Spleen (tissue), 11 donors: ENCODE measurements at regions not wholly inside any gene's neighbourhood (a gene's known extent, or its start where the extent isn't known, plus 50 kb on each side); places are given as distances from the start of the nearest gene placed in this dataset.

Source experiments
- DNase-seq: peaks from one replicate; pipeline ENCODE4 v3.0.0-alpha.2; 2020
- H3K27ac ChIP-seq, 8 donors: fragments of 200-600 bp; sonication (generic) in 7 of 8; 1 replicate in 4 of 8; 2 replicates in 4 of 8; pipeline versions ENCODE4 v1.5.0 to v1.8.0; 2016 to 2021; ENCODE audit warnings: inconsistent platforms in 4 of 8, mild to moderate bottlenecking in 4 of 8, moderate library complexity in 1 of 8
- H3K27me3 ChIP-seq, 7 donors: fragments of 200-600 bp; sonication (generic) in 6 of 7; replicated peaks in 1 of 7; 1 replicate in 4 of 7; 2 replicates in 3 of 7; pipeline versions ENCODE4 v1.5.0 to v1.8.0; 2016 to 2021; ENCODE audit warnings: inconsistent platforms in 3 of 7, mild to moderate bottlenecking in 1 of 7
- H3K36me3 ChIP-seq, 6 donors: fragments of 200-600 bp; sonication (generic) in 5 of 6; 1 replicate in 4 of 6; 2 replicates in 2 of 6; pipeline versions ENCODE4 v1.5.0 to v1.8.0; 2016 to 2021; ENCODE audit warnings: inconsistent platforms in 2 of 6
- H3K4me1 ChIP-seq, 6 donors: fragments of 200-600 bp; sonication (generic) in 5 of 6; 1 replicate in 3 of 6; 2 replicates in 3 of 6; pipeline versions ENCODE4 v1.5.0 to v1.8.0; 2016 to 2021; ENCODE audit warnings: inconsistent platforms in 3 of 6
- H3K4me3 ChIP-seq, 8 donors: fragments of 200-600 bp; sonication (generic) in 7 of 8; 1 replicate in 4 of 8; 2 replicates in 4 of 8; pipeline versions ENCODE4 v1.5.0 to v1.8.0; 2016 to 2021; ENCODE audit warnings: inconsistent platforms in 4 of 8, mild to moderate bottlenecking in 4 of 8, moderate library complexity in 2 of 8
- H3K9me3 ChIP-seq, 8 donors: fragments of 200-600 bp; sonication (generic) in 7 of 8; 1 replicate in 4 of 8; 2 replicates in 4 of 8; pipeline versions ENCODE4 v1.5.0 to v1.8.0; 2016 to 2021; ENCODE audit warnings: inconsistent platforms in 4 of 8
- POLR2A ChIP-seq, 3 donors: fragments of 450-650 bp; IDR thresholded peaks; one replicate each; pipeline ENCODE4 v1.5.1; 2017; ENCODE audit warnings: antibody characterized with exemption in 3 of 3, mild to moderate bottlenecking in 1 of 3
- POLR2AphosphoS5 ChIP-seq, 3 donors: sonication (generic); formaldehyde crosslinking; IDR thresholded peaks; one replicate each; pipeline ENCODE4 v1.5.1; 2017; ENCODE audit warnings: antibody characterized with exemption in 3 of 3
- WGBS, 5 donors: extraction: QIAGEN DNeasy Blood & Tissue Kit in 3 of 5; methylation state at CpG; one replicate each; pipeline versions ENCODE4 v1.1.5 to v1.1.7; 2013 to 2018; 5-methylcytosine and 5-hydroxymethylcytosine counted together
- intact Hi-C: fragments of 100-400 bp; cut with DNase I; formaldehyde crosslinking; loops from one replicate; pipeline ENCODE4 v1.15.0; 2023; ENCODE audit warnings: low total_unique reads
- TF ChIP-seq, protein P1 (sequence below), 11 experiments: fragments of 200-600 bp in 7 of 11; fragments of 450-650 bp in 4 of 11; sonication (generic) in 4 of 11; IDR thresholded peaks in 8 of 11; conservative IDR thresholded peaks in 3 of 11; 1 replicate in 7 of 11; 2 replicates in 4 of 11; pipeline versions ENCODE4 v1.4.0 to v1.8.0; 2016 to 2021; ENCODE audit warnings: antibody characterized with exemption in 11 of 11, inconsistent platforms in 4 of 11, mild to moderate bottlenecking in 1 of 11
- donor health status: healthy with polysubstance abuse.
- donor health status: DM: no; HTN: no; CAD: no; lungs with moderate emphysema.
- donor health status: DM: no; HTN: no; CAD: no.
- donor health status: Bipolar disorder and iron deficiency.
- donor health status: healthy.
- donor health status: DM: no; HTN: no; CAD: no.
- donor health status: DM: yes; HTN: yes; CAD: no.

DNA sequence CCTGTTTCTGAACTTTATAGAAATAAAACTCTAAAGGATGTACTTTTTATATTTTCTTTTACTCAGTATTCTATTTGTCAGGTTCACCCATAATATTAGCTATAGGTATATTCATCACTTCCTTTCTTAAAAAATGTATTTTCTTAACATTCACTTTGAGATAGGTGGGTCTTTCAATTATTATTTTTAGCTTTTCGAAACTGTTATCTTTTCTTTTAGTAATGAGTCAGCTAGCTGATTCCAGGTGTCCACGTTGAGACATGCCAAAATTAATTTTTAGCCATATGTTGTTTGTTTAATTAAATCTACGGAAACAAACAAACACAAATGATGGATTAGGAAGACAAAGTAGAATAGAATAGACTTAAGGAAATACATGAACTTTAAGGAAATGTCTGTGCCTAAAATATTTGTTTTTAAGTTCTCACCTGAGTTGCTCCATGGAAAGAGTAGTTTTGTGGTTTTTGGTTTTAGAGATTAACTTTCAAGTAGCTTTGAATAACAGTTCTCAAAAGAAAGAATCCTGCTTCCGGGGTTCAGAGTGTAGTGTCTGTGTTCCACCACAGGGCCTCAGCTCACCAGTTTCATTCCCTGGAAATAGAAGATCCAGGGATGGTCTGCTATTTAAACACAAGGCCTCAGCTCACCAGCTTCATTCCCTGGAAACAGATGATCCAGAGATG lies 435.0 kb downstream of the HAO1 start:
- no peaks in the 10 kb centered on the region for H3K9me3 ChIP-seq
- no peaks in the 10 kb centered on the region for H3K36me3 ChIP-seq
- no peaks in the 10 kb centered on the region for H3K27me3 ChIP-seq
- no peak overlapping the region for H3K4me3 ChIP-seq
- no peak for DNase-seq
- 76 to 84% (median 77%) methylated on average over 4 of the region's 4 CpGs for WGBS, 5 donors
- no peaks in the 10 kb centered on the region for H3K4me1 ChIP-seq
- no peak overlapping the region for H3K27ac ChIP-seq
- intact Hi-C loops, result no loop called here
- TF ChIP-seq, protein P1, sequence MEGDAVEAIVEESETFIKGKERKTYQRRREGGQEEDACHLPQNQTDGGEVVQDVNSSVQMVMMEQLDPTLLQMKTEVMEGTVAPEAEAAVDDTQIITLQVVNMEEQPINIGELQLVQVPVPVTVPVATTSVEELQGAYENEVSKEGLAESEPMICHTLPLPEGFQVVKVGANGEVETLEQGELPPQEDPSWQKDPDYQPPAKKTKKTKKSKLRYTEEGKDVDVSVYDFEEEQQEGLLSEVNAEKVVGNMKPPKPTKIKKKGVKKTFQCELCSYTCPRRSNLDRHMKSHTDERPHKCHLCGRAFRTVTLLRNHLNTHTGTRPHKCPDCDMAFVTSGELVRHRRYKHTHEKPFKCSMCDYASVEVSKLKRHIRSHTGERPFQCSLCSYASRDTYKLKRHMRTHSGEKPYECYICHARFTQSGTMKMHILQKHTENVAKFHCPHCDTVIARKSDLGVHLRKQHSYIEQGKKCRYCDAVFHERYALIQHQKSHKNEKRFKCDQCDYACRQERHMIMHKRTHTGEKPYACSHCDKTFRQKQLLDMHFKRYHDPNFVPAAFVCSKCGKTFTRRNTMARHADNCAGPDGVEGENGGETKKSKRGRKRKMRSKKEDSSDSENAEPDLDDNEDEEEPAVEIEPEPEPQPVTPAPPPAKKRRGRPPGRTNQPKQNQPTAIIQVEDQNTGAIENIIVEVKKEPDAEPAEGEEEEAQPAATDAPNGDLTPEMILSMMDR (IDR thresholded peaks at IDR 0.05 in 8 of 11, conservative IDR thresholded peaks at IDR 0.05 in 3 of 11), result no peak
- TF ChIP-seq POLR2A (IDR thresholded peaks at IDR 0.05) (no peak), POLR2AphosphoS5 (IDR thresholded peaks at IDR 0.05) (no peak)

DNA sequence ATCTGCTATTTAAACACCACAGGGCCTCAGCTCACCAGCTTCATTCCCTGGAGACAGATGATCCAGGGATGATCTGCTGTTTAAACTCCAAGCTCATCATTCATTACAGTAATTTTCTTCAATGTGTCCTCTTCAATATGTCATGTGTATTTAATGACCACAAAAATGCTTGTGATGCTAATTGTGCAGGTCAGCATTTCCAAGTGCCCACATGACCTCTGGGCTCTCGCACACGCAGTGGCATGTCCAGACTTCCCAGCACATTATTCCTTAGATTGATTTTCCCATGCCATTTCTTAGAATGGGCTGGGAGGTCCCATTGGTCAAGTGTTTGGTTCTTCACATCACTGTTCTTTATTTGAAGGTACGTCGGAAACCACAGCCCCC lies 434.4 kb downstream of the HAO1 start:
- intact Hi-C loops, result no loop called here
- DNase-seq, result no peak

DNA sequence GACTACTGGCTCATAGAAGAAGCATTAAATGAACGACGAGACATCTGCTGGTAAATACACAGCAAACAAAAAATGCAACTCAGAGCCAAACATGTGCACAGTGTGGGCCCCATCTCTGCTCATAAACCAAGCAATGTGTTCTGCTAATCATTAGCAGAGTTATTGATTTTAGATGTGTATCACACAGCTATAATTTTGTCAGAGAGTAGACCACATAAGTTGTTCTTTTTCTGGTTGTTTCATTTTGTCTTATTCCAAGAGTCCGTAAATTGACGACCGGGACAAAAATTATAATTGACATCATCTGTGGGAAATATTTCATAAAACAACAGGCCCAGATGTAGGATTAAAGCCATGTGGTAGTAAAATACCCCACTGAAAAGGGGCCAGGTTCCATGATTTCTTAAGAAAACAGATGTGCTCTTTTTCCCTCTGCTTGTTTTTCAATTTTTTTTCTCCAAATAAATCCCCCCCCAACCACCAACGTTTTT lies 423.6 kb downstream of the HAO1 start:
- no peak for DNase-seq
- WGBS, 5 donors, result 78 to 87% (median 82%) methylated on average over 6 of the region's 6 CpGs
- no peaks in the 10 kb centered on the region for H3K27me3 ChIP-seq
- no peak overlapping the region for H3K27ac ChIP-seq
- H3K36me3 ChIP-seq, result no peaks in the 10 kb centered on the region
- no peak overlapping the region for H3K4me3 ChIP-seq
- H3K9me3 ChIP-seq, result no peaks in the 10 kb centered on the region
- H3K4me1 ChIP-seq, result no peaks in the 10 kb centered on the region
- intact Hi-C loops, result no loop called here
- TF ChIP-seq POLR2AphosphoS5 (IDR thresholded peaks at IDR 0.05) (no peak), POLR2A (IDR thresholded peaks at IDR 0.05) (no peak)
- TF ChIP-seq, protein P1 (IDR thresholded peaks at IDR 0.05 in 8 of 11, conservative IDR thresholded peaks at IDR 0.05 in 3 of 11), result no peak

More for the DNA sequence above, 434.4 kb downstream of the HAO1 start:
- TF ChIP-seq POLR2AphosphoS5 (IDR thresholded peaks at IDR 0.05) (no peak), POLR2A (IDR thresholded peaks at IDR 0.05) (no peak)
- TF ChIP-seq, protein P1 (IDR thresholded peaks at IDR 0.05 in 8 of 11, conservative IDR thresholded peaks at IDR 0.05 in 3 of 11), result no peak
- WGBS, 5 donors, result 85 to 95% (median 92%) methylated on average over 4 of the region's 4 CpGs
- no peak overlapping the region for H3K4me3 ChIP-seq
- H3K36me3 ChIP-seq, result no peaks in the 10 kb centered on the region
- H3K4me1 ChIP-seq, result no peaks in the 10 kb centered on the region
- H3K9me3 ChIP-seq, result no peaks in the 10 kb centered on the region
- no peaks in the 10 kb centered on the region for H3K27me3 ChIP-seq
- H3K27ac ChIP-seq, result no peak overlapping the region

DNA sequence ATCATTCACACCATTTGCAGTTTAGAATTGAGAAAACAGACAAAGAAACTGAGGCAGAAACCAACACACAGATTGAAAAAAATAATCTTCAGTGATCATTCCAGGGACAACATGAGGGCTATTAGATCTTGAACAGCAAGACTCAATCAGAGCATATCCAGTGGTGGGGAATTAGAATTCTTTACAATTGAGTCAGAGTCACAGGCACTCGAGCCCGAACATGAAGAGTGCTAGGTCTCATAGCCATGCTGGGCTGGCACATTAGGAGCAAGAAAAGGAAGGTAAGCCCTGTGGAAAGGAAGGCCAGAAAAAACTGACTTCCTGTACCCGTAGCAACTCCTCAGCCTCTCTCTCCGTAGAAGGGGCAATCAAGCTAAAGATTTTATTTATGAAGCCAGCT lies 419.9 kb downstream of the HAO1 start:
- no peaks in the 10 kb centered on the region for H3K9me3 ChIP-seq
- H3K27me3 ChIP-seq, result no peaks in the 10 kb centered on the region
- no peak overlapping the region for H3K4me3 ChIP-seq
- intact Hi-C loops, result no loop called here
- H3K27ac ChIP-seq, result no peak overlapping the region
- 36 to 60% (median 55%) methylated on average over 4 of the region's 4 CpGs for WGBS, 5 donors
- TF ChIP-seq, protein P1 (IDR thresholded peaks at IDR 0.05 in 8 of 11, conservative IDR thresholded peaks at IDR 0.05 in 3 of 11), result no peak
- TF ChIP-seq POLR2AphosphoS5 (IDR thresholded peaks at IDR 0.05) (no peak), POLR2A (IDR thresholded peaks at IDR 0.05) (no peak)
- no peaks in the 10 kb centered on the region for H3K36me3 ChIP-seq
- DNase-seq, result no peak
- no peaks in the 10 kb centered on the region for H3K4me1 ChIP-seq
